Hippocampal formation (tissue), 2 donors: ENCODE measurements at regions not wholly inside any gene's neighbourhood (a gene's known extent, or its start where the extent isn't known, plus 50 kb on each side); places are given as distances from the start of the nearest gene placed in this dataset.
"Not testable (repeated sequence)": the region's sequence is repeated elsewhere in the genome, so short reads cannot be mapped to it uniquely, and the experiment has no call there.

Experiments used
- DNase-seq, 2 donors: peaks; one replicate each; lab custom pipeline; 2025; lab: John Stamatoyannopoulos, UW

DNA sequence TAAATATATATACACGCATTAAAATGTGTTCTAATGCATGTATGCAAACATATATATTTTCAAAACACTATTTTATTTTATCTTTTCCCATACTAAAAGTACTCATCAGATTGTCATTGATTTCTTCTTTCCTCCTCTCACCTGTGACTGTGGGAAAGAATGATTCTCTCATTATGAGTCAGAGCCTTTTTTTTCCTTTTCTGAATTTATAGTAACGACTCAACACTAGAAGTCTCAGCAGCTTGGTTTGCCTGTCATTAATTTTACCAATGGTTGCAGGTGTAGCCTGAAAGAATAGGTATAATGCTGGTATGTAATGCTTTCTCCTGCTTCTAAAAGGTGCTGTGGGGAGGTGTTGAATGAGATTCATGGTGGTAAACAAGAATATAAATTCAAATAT, 328.7 kb downstream of the UTRN start:
- DNase-seq = no peak

DNA sequence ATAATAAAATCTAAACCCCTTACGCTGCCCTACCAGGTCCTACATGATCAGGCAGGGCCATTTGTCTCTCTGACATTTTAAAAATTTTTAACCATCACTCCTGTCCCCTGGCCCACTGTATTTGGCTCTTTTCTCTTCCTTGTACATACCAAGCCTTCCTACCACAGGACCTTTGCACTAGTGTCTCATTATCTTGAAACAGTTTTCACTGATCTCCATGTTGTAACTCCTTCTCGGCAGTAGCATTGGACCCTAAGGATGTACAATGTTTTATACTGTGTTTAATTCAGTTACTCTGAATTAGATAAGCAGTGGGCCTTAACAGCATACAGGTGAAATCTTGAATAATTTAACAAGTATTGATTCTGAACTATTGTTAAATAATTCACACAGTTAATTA, 330.7 kb downstream of the UTRN start:
- no peak for DNase-seq

DNA sequence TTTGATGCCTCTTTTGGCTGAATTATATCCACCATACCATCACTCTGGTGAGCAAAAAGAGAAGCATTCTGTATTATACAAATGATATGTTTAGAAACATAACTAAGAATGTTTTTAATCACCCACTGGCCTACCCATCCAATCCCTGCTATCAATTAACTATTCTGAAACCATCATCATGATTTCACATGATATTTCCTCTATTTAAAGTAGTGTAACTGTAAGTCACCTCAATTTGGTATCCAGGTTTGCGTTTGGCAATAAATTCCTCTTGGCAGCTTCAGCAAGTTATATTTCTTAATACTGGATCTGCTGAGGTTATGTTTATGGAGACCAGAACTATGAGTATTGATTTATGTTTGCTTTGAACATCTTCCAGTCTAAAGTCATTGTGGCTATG, 332.1 kb downstream of the UTRN start:
- no peak for DNase-seq

DNA sequence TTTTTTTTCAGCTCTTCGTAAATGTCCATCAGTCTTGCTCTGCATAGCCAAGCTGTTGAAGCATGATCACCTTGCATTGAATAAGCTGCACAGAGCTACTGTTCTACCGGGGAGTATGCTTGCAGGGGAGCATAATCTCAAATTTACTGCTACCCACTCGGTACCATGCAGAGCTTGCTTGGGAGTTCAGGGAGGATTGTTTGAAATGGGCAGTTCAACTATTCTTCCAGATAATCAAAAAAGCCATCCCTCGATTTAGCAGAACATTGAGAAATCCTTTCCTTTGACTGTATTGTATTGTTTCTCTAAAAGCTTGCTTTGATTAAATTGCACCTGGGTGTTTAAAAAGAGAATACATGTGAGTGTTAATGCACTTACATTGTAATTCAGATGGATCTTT, 332.6 kb downstream of the UTRN start:
- DNase-seq = no peak

DNA sequence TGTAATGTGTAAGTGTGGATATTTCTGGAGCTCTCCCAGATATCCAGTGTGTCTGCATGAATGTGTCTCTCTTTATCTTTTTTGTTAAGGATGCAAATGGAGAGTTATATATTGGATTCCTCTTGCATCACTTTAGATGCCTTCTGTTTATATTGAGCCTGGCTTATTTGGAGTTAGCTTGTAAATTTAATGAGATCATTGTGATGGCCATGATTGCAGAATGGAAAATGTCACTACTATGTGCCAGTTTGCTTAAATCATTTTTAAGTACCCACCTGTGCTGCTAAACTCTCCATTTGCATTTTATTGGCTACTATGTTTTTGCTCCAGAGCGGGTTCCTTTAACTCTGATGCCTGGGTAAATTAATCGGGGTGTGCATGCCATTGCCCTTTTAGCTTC, 334.8 kb downstream of the UTRN start:
- DNase-seq = no peak

DNA sequence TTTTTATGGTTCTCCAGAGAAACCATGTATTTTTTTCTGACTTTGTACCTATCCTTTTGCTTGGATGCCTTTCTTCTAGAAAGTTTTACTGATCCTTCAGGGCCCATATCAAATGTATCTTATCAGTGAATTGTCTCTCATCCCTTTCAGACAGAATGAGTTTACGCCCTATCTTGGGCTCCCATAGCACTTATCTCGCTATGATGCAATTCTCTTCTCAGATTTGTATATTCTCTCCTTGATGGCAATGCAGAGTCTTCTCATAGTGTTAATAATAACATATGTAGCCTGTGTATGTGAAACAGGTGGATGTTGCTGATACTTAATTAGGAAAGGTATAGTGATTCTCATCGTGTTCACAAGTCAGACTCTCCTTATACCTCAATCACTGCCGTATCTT, 336.2 kb downstream of the UTRN start:
- DNase-seq = no peak

DNA sequence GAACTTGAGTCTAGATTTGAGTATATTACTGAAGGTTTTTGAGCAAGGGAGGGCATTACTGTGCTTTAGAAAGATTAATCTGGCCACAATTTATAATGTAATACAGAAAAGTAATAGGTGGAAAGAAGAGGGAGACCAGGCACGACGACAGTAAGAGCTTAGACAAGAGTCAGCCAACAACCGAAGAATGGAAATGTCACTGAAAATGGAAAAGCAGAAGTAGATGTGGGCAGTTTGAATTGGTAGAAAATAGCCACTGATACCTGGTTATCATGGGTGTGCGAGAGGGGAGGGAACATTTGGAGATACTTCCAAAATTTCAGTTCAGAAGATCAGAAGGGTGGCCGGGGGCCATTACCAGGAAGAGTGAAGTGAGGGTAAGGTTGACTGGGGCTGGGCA, 339.1 kb downstream of the UTRN start:
- no peak for DNase-seq

DNA sequence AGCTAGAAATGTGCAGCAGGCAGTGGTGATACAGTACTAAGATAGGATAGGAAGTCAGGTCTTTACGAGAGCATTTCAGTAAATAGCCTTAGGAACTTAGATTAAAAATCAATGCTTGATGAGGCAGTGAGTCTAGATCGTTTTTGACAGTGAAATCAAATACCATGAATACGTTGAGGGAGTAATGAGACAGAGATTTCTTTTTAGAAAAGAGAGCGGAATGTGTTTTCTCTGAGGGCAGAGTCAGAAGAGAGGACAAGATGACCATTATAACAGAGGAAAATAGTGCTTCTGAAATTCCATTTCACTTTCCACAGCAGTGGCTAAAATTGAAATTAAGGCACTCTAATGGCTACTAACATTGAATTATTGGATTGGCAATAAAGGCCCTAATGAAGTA, 339.6 kb downstream of the UTRN start:
- DNase-seq = no peak

DNA sequence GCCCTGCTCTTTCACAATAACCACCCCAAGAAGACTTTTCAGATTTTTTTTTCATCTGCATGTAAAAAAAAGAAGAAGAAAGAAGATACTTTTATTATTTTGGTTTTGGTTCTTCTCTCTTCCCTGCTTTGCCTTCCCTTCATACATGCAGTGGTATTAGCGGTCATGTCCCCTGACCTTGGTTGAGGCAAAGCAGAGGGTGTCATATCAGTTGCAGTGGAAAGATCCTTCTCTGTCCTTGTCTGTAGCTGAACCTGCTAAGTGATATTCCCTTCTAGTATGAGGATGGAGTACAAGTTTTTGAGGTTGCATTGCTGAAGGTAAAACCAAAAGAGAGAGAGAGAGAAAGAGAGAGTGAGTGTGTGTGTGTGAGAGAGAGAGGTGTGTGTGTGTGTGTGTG, 345.7 kb downstream of the UTRN start:
- no peak for DNase-seq

DNA sequence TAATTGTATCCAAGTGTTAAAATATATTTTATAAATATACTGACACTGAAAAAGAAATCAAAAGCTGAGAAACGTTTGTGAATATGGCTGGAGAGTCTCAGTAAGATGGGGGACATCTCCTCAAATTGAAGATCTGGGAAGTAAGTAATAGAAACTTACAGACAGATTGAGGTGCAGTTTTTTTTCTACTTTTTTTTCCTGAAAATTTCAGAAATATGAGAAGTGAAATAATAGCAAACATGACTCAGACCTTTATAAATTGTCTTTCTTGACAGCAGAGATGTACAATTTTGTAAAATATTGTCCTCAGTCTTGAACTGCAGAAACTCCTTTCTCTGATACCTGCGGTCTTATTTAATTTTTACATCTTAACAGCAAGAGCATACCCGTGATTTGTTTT, 347.1 kb downstream of the UTRN start:
- DNase-seq = no peak

DNA sequence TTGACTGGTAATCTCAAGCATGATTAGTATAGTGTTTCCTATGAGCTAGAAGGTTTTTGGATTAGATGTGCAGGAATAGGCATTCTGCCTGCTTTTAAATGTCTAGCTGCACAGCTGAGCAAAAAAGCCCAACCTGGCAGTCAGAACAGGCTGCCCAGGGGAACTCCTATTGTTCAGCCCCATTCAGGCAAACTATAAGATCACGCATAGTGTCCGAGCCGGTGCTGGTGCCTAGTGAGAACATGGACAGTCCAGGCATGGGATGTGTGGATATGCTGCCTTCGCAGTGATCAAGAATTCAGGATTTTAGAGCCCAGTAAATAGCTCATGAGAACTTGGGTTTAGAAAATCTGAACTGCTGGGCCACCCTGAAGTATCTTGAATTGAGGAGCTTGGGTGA, 348.8 kb downstream of the UTRN start:
- no peak for DNase-seq

DNA sequence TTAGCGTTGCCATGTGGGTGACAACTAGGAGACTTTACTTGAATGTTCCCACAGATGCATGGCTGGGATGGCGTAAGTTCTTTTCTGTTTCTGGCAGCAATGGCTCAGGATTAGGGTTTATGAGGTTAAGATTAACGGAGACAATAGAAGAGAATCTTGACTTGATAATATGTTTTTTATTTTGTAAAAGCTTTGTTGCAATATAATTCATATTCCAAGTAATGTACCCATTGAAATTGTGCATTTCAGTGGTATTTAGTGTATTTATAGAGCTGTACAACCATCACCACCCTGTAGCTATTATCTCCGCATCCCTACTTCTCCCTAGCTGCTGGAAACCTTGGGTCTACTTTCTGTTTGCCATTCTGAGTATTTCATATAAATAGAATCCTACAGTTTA, 349.2 kb downstream of the UTRN start:
- DNase-seq = no peak

DNA sequence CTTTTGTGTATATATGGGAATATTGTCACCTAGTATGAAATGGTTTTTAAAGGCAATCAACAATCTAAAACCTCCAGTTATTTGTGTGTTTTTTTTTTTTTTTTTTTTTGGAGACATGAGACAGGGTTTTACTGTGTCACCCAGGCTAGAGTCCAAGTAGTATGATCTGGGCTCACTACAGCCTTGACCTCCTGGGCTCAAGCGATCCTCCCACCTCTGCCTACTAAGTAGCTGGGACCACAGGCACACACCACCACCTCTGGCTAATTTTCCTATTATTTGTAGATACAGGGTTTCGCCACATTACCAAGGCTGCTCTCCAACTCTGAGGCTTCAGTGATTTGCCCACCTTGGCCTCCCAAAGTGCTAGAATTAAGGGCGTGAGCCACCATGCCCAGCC, 349.9 kb downstream of the UTRN start:
- DNase-seq = no peak

DNA sequence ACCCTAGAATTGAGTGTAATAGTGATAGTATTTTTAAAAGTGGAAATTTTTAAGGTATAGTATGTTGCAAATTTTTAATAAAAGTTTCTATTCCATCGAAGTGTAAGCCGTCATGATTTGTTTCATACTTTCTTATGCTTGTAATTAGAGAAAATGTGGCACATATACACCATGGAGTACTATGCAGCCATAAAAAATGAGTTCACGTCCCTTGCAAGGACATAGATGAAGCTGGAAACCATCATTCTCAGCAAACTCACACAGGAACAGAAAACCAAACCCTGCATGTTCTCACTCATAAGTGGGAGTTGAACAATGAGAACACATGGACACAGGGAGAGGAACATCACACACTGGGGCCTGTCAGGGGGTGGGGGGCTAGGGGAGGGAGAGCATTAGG, 350.9 kb downstream of the UTRN start:
- DNase-seq = not testable (repeated sequence)

DNA sequence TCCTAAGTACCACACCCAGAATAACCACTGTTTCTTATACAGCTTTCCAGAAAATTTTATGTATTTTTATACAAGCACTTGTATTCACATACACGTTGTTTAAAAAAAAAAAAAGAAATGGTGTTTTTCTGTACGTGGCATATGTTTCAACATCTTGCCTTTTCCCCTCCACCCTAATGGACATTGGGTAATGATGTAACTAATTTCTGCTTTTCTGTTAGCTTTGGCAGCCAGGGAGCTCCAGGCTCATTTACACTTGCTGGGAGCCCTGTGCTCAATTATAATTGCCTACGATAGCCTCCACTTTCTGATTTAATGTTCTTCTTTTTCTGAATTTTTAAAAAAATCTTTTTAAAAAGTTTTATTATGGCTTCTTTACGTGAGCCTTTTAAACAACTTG, 352.4 kb downstream of the UTRN start:
- no peak for DNase-seq

DNA sequence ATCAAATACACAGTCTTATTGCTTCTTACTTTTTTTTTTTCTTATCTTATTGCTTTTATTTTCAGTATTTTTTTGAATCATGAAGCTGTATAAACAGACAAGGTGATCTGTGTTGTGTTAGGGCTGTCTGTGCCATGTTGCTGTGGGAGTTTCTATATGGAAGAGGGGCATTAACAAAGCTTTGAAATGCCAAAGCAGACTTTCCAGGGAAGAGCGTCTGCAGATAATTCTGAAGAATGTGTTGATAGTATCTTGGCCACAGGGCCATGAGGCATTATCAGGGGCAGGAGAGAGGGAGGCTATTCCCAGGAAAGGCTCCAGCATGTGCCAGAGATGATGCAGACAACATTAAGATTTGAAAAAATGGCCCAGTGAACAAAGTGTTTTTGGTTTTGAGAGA, 354.5 kb downstream of the UTRN start:
- no peak for DNase-seq

DNA sequence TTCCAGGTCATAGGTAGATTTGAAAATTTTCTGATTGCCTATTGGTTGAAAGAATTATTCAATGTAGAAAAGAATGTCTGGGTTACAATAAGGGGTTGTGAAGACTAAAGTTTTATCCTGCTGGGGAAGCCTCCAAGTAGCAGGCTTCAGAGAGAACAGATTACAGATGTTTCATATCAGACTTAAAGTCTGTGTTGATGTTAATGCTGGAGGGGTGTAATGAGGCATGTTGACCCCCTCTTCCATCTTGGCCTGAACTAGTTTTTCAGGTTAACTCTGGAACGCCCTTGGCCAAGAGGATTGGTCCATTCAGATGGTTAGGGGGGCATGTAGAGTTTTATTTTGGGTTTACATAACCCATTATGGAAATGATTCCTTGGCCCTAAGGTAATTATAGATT, 356.2 kb downstream of the UTRN start:
- no peak for DNase-seq

DNA sequence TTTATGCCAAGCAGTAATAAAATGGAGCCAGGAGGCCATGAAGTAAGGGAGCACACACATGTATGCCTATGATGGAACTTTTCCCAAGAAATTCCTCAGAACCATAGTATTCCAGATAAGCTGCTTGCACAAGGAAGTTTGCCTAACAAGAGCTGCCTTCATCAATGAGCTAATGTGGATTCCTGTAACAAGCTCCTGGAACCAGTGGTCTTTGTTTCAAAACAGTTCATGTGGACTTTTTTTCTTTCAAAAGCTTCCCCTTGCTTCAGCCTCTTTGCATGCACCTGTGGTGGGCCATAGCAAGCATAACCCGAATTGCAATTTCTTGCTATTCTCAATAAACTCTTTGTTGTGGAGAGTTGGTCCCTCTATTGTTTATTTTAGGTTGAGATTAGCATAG, 359.6 kb downstream of the UTRN start:
- no peak for DNase-seq

DNA sequence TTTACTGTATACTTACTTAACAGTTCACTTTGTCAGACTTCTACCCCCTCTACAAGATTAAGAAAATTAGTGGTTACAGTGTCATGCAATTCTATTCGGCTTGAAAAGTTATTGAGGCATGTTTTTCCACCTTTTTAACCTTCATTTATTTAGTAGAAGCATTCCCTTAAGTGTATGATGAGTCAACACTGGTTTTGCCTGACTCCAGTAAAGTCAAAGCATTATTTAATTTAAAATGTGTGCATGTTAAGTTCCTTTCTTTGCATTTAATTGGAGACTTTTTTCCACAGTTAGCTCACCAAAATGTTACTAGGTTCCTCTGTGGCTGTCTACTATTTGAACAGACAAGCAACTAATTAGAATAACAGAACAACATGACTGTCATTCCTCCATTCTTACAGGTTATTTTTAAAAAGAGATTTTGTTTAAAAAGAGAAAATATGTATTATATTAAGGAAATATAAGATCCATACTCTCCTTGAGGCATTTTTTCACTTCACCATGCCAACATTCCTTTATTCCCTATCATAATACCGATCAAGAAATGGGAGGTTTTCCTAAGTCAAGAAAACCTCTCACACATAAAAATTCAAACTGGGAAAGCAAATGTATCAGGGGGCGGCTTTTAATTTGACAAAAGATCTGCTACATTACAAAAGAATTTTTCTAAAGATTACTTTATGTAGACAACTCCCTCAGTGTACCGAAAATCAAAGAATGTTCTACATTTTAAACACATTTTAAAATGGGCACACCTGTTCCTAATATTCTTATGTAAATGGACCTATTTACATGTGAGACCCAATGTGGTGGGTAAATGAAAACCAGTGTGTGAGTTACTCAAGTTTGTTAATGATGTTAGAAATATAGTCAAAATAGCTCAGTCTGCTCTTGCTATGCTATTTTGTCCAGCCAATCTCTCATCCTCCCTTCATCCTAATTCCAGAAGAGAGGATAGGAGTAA, 361.2 kb downstream of the UTRN start:
- DNase-seq = no peak

DNA sequence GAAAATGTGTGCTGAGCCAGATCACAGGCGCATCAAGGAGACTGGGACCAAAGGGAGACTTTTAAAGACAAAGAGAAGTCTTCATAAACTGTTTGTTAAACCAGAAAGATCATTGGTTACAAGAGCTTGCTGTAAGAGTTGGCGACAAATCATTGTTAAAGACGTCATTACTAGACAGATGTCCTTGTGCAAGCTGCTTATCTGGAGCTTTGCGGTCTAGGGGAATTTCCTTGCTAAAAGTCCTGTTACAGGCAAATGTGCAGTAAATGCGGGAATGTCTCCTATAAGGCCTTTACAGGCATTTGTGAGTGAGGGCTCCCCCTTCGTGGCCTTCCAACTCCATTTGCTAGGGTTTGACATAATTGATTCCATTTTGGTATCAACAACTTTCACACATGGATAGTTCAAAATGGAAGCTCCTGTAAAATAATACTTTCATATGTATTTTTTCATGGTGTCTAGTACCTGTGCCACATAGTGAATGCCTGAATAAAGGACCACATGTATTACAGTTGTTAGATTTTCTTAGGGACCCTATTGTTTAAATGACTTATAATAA, 362.4 kb downstream of the UTRN start:
- DNase-seq = no peak

DNA sequence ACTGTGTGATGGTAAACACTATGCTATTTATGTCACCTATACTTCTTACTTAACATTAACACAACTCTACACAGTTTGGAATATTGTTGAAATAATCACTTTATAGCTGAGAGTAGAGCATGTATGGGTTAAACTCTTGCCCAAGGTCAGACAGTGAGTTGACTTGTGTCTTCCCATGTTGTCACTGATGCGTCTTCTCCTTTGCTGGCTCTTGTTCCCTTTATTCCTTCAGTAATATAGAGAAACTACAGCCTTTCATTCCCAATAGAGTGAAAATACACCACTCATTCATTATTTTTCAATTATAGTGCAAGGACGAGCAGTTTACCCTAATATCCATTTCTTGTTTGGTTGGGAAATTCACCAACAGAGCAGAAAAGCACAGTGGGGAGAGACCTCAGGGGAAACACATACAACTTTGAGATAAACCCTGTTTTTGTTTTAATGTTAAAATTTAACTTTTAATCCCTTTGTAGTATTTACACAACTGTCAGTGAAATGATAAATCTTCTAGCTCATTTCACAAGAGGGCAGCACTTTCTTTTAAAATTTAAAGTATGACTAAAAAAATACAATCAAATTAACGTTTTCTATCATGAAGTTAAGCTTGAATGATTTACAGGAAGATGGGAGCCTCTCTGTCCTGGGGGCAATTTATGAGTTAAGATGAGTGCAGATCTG, 363.0 kb downstream of the UTRN start:
- no peak for DNase-seq

DNA sequence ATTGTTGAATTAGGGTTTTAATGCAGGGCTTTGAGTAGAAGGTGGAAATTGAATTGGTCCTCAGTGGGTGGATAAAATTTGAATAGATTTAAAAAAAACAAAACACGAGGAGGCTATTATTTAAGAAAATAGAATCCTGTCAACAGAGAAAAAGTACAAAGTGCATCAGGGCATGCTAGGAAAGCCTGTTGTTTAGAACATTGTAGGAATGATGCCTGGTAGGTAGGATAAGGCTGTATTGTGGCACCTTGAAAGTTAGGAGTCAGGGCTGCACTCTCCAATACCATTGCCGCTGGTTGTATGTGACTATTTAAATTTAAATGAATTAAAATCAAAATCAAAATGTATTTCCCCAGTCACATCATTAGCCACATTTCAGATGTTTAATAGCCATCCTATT, 363.9 kb downstream of the UTRN start:
- DNase-seq = no peak

DNA sequence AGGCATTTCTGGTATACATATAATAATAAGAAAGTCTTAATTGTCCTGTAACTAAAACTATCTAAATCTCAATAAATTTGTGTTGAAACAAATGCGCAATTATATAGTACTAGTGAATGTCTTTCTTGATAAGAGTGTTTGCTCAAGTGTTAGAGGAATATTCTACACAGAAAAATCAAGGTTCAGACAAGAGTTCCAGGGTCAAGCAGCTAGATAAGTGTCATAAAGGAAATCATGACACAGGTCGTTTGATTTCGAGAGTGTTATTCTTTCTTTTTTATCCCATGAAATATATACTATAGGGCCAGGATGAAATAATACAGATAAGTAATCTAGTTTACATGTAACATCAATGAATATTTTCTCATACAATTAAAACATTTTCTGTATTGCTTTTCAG, 366.1 kb downstream of the UTRN start:
- no peak for DNase-seq
